HG02623 (cell line): ENCODE measurements at regions not wholly inside any gene's neighbourhood (a gene's known extent, or its start where the extent isn't known, plus 50 kb on each side); places are given as distances from the start of the nearest gene placed in this dataset.
A peak's percentile ranks its signal among the peaks of the same experiment; 100 is the strongest.
"Not testable (repeated sequence)": the region's sequence is repeated elsewhere in the genome, so short reads cannot be mapped to it uniquely, and the experiment has no call there.

Source experiments
- ATAC-seq: cut with Tn5 transposase; IDR thresholded peaks from one replicate; pipeline ENCODE4 v1.9.1; 2021; ENCODE audit warnings: moderate library complexity; ENCODE audit not compliant: unreplicated experiment

- no peak for ATAC-seq
These were observed 155.8 kb upstream of the KLF7 start for GRCh38 chr2:207321514-207321913.

DNA sequence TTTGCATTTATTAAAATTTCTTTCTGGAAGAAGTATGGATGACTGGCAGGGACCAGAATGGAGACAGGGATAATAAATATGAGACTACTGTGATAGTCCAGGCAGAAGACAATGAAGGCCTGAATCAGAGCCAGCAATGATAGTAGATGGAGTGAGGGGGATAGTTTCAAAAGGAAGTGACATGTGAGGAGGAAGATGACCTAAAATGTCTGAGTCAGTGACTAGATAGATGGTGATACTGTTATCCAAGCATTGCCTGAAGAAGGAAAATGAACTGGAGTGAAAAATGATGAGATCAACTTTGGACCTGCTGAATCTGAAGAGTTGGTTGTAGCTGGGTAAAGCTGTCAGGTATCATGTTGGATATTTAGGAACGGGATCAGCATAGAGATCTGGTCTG lies 158.3 kb upstream of the KLF7 start:
- ATAC-seq, result no peak

DNA sequence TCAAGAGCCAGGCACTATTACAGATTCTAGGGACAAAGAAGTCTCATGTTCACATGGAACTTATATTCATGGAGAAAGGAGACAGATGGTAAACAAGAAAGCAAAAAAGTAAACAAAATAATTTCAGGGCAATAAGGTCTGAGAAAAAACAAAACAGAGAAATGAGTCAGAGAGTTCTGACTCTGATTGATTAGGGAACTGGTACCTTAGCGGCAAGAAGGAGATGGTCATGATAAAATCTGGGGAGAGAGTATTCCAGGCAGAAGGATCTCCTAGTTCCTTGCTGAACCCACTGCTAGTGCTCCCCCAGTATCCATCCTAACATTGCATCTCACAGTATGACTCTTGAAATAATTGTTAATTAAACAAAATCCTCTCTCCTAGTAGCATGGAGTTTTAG lies 161.8 kb upstream of the KLF7 start:
- no peak for ATAC-seq

DNA sequence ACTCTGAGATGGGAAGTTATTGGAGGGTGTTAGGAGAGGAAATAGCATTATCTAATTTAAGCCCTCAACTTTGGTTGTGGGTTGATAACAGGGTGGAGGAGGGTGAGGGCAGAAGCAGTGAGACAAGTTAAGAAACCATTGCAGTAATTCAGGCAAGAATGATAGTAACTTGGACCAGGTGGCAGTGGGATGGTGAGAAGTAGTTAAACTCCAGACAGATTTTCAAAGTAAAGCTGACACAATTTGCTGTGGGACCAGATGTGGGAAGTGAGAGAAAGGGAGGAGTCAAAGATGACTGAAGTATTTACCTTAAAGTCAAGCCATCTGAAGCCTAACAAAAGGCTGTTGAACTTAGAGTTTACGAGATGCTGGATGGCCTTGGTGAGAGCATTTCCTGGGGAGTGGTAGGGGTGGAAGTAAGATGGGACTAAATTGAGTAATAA lies 163.2 kb upstream of the KLF7 start:
- no peak for ATAC-seq

DNA sequence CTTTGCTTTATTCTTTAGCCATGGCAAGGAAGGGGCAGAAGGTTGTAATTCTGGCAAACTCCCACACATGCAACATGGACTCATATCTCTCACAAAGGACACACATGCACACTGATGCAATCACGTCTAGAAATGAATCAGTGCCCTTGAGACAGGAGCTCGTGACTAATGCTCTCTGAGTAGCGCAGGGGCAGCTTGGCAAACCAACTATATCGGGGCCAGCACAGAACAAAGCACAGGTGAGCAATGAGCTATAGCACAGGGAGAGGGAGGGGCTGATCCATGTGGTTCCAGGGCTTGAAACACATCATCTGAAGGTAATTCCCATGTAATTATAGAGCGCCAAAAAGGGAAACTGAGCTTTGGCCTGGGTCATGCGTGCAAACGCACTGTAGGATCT lies 165.2 kb upstream of the KLF7 start:
- ATAC-seq, result peak; percentile 43

GRCh38 chr2:207331674-207332073 lies 165.9 kb upstream of the KLF7 start:
- ATAC-seq, result no peak

GRCh38 chr2:207332480-207333212 lies 166.9 kb upstream of the KLF7 start:
- peak; percentile 28 for ATAC-seq

DNA sequence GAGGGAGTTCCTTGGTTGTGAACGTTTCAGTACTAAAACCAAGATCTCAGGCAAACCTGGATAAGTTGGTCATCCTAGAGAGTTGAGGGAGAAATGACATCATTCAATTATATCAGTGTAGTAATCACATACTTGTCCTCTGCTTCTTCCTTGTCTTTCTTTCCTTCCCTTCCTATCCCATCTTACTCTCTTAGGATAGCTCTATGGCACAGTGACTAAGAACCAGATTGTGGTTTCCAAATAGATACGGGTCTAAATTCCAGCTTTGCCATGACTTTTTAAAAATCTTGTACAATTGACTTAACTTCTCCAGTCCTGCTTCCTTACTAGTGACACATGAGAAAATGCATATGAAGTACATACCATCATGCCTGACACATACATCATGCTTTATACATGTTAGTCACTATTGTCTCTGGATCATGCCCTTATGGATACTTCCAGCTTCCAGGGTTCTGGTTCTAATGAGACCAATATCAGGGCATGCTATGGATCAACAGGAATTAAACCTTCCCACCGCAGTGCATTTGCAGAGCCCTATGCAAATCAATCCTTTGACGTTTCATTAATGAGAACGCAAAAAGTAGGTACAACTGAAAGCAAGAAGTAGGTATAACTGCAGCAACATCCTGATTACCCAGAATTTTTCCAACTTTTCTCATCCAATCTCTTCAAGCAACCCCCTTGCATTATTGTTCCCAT lies 168.0 kb upstream of the KLF7 start:
- no peak for ATAC-seq

DNA sequence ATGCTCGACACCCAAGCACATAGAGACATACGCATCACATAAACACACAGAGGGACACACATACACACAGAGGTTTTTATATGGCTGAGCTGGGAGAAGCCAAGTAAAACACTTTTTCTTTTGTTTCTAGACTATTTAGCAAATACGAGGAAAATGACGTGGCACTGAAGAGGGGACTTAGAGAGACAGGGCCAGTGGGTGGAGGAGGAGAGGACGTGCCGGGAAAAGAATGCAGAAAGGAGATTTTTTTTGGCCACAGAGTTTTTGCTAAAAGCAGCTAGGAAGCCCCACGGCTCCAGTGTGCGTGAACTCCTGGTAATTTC lies 168.5 kb upstream of the KLF7 start:
- ATAC-seq, result no peak

- no peak for ATAC-seq
These were observed 169.1 kb upstream of the KLF7 start for GRCh38 chr2:207334624-207335371.

- peak; percentile 28 for ATAC-seq
These were observed 171.8 kb upstream of the KLF7 start for GRCh38 chr2:207337234-207338219.

- no peak for ATAC-seq
These were observed 172.5 kb upstream of the KLF7 start for GRCh38 chr2:207338220-207338607.

GRCh38 chr2:207338610-207339009 lies 172.9 kb upstream of the KLF7 start:
- no peak for ATAC-seq

GRCh38 chr2:207341112-207341750 lies 175.5 kb upstream of the KLF7 start:
- no peak for ATAC-seq

DNA sequence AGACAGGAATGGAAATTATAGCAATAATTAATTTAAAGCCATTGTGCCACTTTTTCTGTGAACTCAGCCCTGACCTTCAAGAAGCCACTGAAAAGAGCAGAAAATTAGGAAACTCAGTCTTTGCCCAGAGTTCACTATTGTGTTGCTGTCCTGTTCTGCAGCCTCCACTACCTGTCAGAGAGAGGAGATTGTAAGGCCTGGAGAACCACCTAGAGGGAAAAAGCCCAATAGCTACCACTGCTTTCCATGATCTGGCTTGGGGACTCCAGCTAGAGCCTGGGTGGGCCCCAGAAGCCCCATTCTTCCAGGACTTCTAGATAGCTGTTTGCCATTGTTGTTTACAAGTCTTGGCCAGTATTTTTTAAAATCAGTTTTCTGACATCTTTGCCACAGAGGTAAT lies 176.1 kb upstream of the KLF7 start:
- no peak for ATAC-seq

DNA sequence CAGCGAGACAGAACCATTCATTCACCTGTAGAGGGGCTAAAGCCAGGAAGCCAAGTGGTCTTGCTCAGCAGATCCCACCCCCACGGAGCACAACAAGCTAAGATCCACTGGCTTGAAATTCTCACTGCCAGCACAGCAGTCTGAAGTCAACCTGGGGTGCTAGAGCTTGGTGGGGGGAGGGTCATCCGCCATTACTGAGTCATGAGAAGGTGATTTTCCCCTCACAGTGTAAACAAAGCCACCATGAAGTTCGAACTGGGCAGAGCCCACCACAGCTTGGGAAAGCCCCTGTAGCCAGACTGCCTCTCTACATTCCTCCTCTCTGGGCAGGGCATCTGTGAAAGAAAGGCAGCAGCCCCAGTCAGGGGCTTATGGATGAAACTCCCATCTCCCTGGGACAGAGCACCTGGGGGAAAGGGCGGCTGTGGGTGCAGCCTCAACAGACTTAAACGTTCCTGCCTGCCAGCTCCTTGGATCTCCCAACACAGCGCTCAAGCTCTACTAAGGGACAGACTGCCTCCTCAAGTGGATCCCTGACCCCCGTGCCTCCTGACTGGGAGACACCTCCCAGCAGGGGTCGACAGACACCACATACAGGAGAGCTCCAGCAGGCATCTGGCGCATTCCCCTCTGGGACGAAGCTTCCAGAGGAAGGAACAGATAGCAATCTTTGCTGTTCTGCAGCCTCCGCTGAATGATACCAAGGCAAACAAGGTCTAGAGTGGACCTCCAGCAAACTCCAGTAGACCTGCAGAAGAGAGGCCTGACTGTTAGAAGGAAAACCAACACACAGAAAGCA lies 179.0 kb upstream of the KLF7 start:
- not testable (repeated sequence) for ATAC-seq

DNA sequence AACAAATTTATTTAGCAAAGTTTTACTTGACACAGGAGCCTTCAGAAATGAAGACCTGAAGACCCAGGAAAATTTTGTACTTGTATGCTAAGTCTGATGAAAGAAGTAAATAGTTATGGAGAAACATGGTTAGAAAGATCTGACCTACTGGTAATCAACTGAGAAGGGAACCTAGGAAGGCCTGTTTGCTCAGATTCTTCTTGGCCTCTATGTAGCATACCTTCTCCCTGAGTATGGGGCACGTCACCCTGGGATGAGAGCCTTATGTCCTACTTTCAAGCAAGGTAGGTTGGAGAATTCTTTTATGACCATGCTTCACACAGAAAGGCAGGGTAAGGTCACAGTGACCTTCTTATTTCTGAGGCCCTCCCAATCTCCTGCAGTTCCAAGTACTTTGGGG lies 178.6 kb upstream of the CREB1 start:
- no peak for ATAC-seq

DNA sequence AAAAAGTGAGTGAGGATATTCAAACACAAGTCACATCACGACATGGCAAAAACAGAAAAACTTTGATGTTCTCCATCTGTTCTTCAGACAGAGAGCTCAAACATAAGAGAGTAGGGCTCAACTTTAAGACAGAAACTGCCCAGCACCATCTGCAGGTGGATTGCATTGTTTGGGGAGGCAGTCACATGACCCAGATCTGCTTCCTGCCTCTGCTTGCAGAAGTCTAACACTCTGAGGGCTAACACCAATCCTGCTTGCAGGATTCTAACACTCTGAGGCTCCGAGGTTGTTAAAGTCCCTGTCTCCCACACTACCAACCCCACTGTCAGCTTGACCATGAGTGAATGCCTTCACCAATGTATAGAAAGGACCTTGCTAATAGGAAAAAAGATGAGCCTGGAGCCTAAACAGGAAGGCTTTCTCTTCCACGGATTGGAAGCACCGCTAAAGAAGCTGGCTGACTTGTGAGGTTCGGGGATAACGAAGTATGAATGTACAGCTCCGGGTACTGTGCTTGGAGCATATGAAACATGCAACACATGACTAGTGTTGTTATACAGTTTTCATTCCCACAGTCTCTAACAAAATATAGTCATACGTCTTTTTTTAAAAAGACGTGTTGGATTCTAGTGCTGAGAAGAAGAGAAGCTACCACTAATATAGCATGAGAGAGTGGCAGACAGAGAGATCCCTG lies 176.6 kb upstream of the CREB1 start:
- ATAC-seq, result peak; percentile 93

DNA sequence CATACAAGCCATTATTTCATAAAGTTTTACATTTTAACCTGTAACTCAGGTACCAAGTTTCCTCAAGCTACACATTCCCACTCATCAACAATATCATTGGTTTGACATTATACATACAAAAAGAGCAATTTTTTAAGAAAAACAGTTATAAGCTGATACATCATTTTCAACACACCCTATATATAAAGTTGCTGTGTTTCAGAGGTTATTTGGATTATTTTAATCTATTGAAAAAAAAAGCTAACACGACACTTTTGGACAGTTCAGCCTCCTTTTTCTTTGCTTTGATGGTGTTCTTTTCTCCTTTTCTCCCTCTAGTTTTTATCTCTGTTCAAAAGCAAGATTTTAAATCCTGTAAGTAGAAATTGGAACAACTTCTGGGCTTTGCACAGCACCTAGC lies 175.9 kb upstream of the CREB1 start:
- no peak for ATAC-seq
